Glutamatergic neuron (in vitro differentiated cells): ENCODE measurements at regions not wholly inside any gene's neighbourhood (a gene's known extent, or its start where the extent isn't known, plus 50 kb on each side); places are given as distances from the start of the nearest gene placed in this dataset.

Experiments used
- DNase-seq: peaks from one replicate; pipeline ENCODE4 v3.0.0; 2022
- H3K27ac Mint-ChIP-seq: one replicate; pipeline ENCODE4 v1.8.0; 2020; ENCODE audit warnings: mild to moderate bottlenecking, mixed read lengths, inconsistent platforms; ENCODE audit not compliant: unreplicated experiment
- H3K27me3 Mint-ChIP-seq: one replicate; pipeline ENCODE4 v1.8.0; 2020; ENCODE audit warnings: mild to moderate bottlenecking, moderate library complexity, mixed read lengths, inconsistent platforms; ENCODE audit not compliant: unreplicated experiment
- H3K36me3 Mint-ChIP-seq: one replicate; pipeline ENCODE4 v1.8.0; 2020; ENCODE audit warnings: mild to moderate bottlenecking, mixed read lengths, inconsistent platforms; ENCODE audit not compliant: unreplicated experiment
- H3K4me1 Mint-ChIP-seq: one replicate; pipeline ENCODE4 v1.8.0; 2020; ENCODE audit warnings: mild to moderate bottlenecking, low read depth, mixed read lengths, inconsistent platforms; ENCODE audit not compliant: unreplicated experiment
- H3K4me3 Mint-ChIP-seq: one replicate; pipeline ENCODE4 v1.8.0; 2020; ENCODE audit warnings: mild to moderate bottlenecking, mixed read lengths, inconsistent platforms; ENCODE audit not compliant: unreplicated experiment
- H3K9me3 Mint-ChIP-seq: one replicate; pipeline ENCODE4 v1.8.0; 2020; ENCODE audit warnings: mild to moderate bottlenecking, moderate library complexity, mixed read lengths, inconsistent platforms; ENCODE audit not compliant: unreplicated experiment
- TF ChIP-seq, protein P1 (sequence below): fragments of 200-600 bp; sonication (generic); IDR thresholded peaks from one replicate; pipeline ENCODE4 v1.5.0; 2021; ENCODE audit not compliant: partially characterized antibody, unreplicated experiment

DNA sequence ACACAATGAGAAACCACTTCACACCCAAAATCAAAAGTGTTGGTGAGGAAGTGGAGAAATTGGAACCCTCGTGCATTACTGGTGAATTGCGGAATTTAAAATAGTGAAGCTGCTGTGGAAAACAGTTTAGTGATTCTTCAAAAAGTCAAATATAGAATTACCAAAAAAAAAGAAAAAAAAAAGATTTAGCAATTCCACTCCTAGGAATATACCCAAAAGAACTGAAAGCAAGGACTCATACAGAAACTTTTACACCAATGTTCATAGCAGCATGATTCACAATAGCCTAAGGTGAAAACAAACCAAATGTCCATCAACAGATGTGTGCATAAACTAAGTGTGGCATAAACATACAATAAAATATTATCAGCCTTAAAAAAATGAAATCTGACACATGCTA is 364.3 kb upstream of the FAM241A start:
- H3K4me1 Mint-ChIP-seq = no peaks in the 10 kb centered on the region
- no peak overlapping the region for H3K4me3 Mint-ChIP-seq
- H3K36me3 Mint-ChIP-seq = no peaks in the 10 kb centered on the region
- no peak overlapping the region for H3K27ac Mint-ChIP-seq
- no peaks in the 10 kb centered on the region for H3K27me3 Mint-ChIP-seq
- TF ChIP-seq, protein P1, sequence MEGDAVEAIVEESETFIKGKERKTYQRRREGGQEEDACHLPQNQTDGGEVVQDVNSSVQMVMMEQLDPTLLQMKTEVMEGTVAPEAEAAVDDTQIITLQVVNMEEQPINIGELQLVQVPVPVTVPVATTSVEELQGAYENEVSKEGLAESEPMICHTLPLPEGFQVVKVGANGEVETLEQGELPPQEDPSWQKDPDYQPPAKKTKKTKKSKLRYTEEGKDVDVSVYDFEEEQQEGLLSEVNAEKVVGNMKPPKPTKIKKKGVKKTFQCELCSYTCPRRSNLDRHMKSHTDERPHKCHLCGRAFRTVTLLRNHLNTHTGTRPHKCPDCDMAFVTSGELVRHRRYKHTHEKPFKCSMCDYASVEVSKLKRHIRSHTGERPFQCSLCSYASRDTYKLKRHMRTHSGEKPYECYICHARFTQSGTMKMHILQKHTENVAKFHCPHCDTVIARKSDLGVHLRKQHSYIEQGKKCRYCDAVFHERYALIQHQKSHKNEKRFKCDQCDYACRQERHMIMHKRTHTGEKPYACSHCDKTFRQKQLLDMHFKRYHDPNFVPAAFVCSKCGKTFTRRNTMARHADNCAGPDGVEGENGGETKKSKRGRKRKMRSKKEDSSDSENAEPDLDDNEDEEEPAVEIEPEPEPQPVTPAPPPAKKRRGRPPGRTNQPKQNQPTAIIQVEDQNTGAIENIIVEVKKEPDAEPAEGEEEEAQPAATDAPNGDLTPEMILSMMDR = no peak
- no peak for DNase-seq
- H3K9me3 Mint-ChIP-seq = no peaks in the 10 kb centered on the region

DNA sequence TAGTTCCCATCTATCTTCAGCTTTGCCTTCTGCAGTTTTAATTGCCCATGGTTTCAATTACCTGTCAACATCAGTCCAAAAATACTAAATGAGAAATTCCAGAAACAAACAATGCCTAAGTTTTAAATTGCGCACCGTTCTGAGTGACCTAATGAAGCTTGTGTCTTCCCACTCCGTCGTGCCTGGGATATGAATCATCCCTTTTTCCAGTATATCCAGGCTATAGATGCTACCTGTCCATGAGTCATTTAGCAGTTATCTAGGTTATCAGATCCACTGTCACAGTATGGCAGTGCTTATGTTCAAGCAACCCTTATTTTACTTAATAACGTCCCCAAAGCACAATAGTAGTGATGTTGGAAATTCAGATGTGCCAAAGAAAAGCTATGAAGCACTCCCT is 363.6 kb upstream of the FAM241A start:
- no peak for DNase-seq
- no peak overlapping the region for H3K4me3 Mint-ChIP-seq
- H3K36me3 Mint-ChIP-seq = no peaks in the 10 kb centered on the region
- no peaks in the 10 kb centered on the region for H3K4me1 Mint-ChIP-seq
- H3K9me3 Mint-ChIP-seq = no peaks in the 10 kb centered on the region
- H3K27me3 Mint-ChIP-seq = no peaks in the 10 kb centered on the region
- H3K27ac Mint-ChIP-seq = no peak overlapping the region
- TF ChIP-seq, protein P1 = no peak

DNA sequence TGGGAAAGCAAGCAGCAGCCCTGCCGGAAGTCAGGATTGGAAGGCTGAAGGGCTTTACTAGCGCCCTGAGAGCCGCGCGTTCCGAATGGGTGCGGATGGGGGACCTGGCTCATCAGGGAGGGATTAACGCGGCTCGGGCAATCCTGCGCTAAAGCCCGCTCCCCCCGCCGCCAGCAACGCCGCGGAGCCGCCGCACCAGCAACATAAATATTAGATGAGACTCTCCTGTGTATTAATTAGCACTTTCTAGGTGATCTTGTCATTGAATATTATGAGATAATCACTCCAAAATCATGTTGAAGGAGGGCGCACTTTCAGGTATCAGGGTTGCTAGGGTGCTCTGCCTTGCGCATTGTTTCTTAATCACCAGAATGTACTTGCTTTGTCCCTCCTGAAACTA is 357.2 kb upstream of the FAM241A start:
- Mint-ChIP-seq H3K36me3 (no peaks in the 10 kb centered on the region), H3K4me3 (peak overlapping the region; percentile 32), H3K27me3 (peaks cover 2% of the 10 kb centered on the region), H3K4me1 (peaks cover 3% of the 10 kb centered on the region), H3K9me3 (no peaks in the 10 kb centered on the region), H3K27ac (no peak overlapping the region)
- TF ChIP-seq, protein P1 = no peak
- peak; percentile 48 for DNase-seq

DNA sequence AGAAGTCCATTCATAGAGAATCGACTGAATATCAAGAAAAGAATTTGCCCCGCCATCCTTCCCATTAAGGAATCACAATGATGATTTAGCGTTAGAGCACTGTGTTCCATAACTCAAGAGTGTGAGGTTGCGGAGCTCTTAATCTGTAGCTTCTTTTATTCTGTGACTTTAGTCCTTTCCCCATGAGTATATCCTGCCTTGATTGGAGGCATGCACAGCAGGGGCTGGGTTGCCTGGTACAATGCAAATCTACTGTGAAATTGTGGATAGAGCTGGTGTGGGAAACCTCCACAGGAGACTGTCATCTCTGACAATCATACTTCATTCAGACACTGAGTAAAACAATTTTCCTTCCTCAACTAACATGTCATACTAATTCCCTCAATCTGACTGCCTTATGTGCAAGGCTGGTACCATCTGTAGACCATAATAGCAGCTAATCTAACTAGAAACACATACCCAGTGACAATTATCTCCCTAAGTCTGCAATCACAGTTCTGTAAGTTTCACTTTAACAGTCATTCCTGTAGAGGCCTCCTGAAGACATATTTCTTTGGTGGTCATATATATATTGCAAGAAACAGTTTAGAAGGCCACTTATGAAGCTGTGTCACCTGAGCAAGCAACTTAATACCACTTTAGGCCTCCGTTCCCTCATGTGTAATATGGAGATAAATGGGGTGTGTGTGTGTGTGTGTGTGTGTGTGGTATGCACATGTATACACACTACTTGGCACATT is 355.2 kb upstream of the FAM241A start:
- Mint-ChIP-seq H3K36me3 (no peaks in the 10 kb centered on the region), H3K27me3 (peaks cover 2% of the 10 kb centered on the region), H3K4me3 (no peak overlapping the region), H3K9me3 (no peaks in the 10 kb centered on the region), H3K27ac (no peak overlapping the region), H3K4me1 (peaks cover 5% of the 10 kb centered on the region)
- TF ChIP-seq, protein P1 = no peak
- no peak for DNase-seq

DNA sequence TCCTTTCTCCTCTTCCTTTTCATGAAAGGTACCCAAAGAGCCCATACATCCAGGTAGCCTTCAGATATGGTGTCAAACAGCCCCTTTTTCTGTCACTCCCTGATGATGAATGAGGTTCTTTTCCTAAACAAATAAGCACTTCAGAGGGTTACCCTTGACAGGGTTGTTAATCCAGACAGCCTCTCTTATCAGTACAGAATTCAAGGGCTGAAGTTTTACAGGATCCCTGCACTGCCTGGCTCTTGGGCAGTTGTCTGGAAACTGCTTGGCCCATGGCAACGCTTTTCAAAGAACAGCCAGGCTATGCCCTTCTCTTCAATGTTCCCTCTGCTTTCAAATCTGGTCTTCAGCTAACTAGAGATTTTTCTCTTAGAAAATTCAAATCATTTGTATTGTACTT is 352.6 kb upstream of the FAM241A start:
- H3K9me3 Mint-ChIP-seq = no peaks in the 10 kb centered on the region
- no peak overlapping the region for H3K4me3 Mint-ChIP-seq
- TF ChIP-seq, protein P1 = no peak
- DNase-seq = no peak
- no peak overlapping the region for H3K27ac Mint-ChIP-seq
- peaks cover 5% of the 10 kb centered on the region for H3K4me1 Mint-ChIP-seq
- H3K36me3 Mint-ChIP-seq = no peaks in the 10 kb centered on the region
- no peaks in the 10 kb centered on the region for H3K27me3 Mint-ChIP-seq
